GM06990 (cell line): ENCODE measurements at regions not wholly inside any gene's neighbourhood (a gene's known extent, or its start where the extent isn't known, plus 50 kb on each side); places are given as distances from the start of the nearest gene placed in this dataset.

Experiments
- DNase-seq: peaks from one replicate; pipeline ENCODE4 v3.0.0-alpha.2; 2011; ENCODE audit not compliant: insufficient read length; ENCODE audit errors: extremely low read depth
- H3K27me3 ChIP-seq: replicated peaks from 2 replicates; pipeline ENCODE4 v1.6.0; 2011; ENCODE audit warnings: low read length; ENCODE audit not compliant: control insufficient read depth, insufficient read depth
- H3K36me3 ChIP-seq: 2 replicates; pipeline ENCODE4 v1.5.1; 2011; ENCODE audit warnings: low read length; ENCODE audit not compliant: control insufficient read depth, insufficient read depth
- H3K4me3 ChIP-seq: replicated peaks from 2 replicates; pipeline ENCODE4 v1.5.1; 2011; ENCODE audit warnings: low read depth, mild to moderate bottlenecking, control low read depth, low read length
- TF ChIP-seq, protein P1 (sequence below): IDR thresholded peaks from 2 replicates; pipeline ENCODE4 v1.5.1; 2011; ENCODE audit warnings: low read length, control low read depth, mild to moderate bottlenecking, inconsistent platforms; ENCODE audit not compliant: insufficient read depth, poor library complexity, severe bottlenecking

DNA sequence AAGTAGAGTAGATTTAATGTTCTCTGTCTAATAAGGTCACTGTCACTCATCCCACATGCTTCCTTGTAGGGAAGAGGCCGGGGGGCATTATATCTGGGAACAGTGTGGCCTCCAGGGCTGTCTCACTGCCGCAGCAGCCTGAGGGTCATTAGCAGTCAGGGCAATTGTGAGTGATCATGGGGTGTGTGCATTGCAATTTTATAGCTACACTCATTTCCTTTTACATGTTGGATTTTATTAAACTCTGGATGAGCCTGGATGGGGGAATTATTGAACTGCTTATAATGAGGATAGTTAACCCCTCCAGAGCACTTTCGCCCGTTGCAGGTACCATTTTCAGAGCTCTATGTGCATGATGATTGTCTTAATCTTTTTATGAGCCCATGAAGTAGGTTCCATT lies 60.9 kb upstream of the DISP3 start:
- Histone ChIP-seq H3K36me3 (no peaks in the 10 kb centered on the region), H3K4me3 (no peak overlapping the region), H3K27me3 (0 out of 2 replicates have a peak, but pooled peaks cover 1% of the 10 kb centered on the region)
- TF ChIP-seq, protein P1, sequence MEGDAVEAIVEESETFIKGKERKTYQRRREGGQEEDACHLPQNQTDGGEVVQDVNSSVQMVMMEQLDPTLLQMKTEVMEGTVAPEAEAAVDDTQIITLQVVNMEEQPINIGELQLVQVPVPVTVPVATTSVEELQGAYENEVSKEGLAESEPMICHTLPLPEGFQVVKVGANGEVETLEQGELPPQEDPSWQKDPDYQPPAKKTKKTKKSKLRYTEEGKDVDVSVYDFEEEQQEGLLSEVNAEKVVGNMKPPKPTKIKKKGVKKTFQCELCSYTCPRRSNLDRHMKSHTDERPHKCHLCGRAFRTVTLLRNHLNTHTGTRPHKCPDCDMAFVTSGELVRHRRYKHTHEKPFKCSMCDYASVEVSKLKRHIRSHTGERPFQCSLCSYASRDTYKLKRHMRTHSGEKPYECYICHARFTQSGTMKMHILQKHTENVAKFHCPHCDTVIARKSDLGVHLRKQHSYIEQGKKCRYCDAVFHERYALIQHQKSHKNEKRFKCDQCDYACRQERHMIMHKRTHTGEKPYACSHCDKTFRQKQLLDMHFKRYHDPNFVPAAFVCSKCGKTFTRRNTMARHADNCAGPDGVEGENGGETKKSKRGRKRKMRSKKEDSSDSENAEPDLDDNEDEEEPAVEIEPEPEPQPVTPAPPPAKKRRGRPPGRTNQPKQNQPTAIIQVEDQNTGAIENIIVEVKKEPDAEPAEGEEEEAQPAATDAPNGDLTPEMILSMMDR, result no peak
- no peak for DNase-seq

DNA sequence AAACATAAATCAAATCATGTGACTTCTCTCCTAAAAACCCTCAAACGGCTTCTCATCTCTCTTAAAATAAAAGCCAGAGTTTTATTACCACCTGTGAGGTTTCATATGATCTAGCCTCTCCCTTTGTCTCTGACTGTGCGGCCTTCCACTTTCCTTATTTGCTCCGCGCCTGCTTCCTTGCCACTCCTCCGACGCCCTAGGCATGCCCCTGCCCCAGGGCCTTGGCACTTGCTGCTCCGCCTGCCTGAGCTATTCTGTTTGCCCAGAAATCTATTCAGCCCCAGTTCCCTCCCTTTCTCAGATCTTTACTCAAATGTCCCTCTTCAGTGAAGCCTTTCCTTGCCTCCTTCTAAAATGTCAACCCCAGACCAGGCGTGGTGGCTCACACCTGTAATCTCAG lies 57.5 kb upstream of the DISP3 start:
- TF ChIP-seq, protein P1, result no peak
- peaks cover 1% of the 10 kb centered on the region for H3K27me3 ChIP-seq
- no peak for DNase-seq

DNA sequence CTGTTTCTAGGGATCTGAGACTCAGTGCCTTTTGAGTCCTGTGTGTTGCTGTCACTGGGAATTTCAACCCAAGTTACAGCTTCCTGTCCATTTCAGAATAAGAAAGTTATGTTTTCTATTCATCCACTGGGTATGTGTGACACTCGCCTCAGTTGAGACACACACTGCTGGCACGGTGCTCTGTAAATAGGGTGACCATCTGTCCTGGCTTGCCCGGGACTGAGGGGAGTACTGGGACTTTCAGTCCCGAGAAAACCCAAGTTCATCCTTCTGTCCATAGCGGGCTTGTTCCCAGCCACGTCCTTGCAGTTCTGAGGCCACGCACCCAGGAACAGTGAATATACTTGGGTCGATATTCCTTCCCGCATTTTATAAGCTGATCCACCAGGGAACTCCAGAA lies 56.3 kb upstream of the DISP3 start:
- TF ChIP-seq, protein P1, result no peak
- Histone ChIP-seq H3K27me3 (peaks cover 1% of the 10 kb centered on the region), H3K4me3 (no peak overlapping the region), H3K36me3 (no peaks in the 10 kb centered on the region)
- DNase-seq, result no peak

More for the DNA sequence above, 57.5 kb upstream of the DISP3 start:
- Histone ChIP-seq H3K4me3 (no peak overlapping the region), H3K36me3 (no peaks in the 10 kb centered on the region)

DNA sequence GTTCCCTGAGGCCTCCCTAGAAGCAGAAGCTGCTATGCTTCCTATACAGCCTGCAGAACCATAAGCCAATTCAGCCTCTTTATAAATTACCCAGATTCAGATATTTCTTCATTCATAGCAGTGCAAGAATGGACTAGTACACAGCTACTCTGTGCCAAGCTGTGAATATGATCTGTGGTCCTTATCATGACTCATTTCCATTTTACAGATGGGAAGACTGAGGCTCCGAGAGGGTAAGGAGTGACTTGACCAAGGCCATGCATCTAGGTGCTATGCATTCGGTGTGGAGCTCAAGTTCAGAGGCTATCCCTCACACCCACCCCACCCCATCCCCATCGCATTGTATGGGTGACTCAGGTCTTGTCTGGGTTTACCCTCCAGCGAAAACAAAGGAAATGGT lies 52.3 kb upstream of the DISP3 start:
- no peak for DNase-seq
- Histone ChIP-seq H3K36me3 (no peaks in the 10 kb centered on the region), H3K27me3 (peaks cover 1% of the 10 kb centered on the region), H3K4me3 (no peak overlapping the region)
- TF ChIP-seq, protein P1, result no peak

DNA sequence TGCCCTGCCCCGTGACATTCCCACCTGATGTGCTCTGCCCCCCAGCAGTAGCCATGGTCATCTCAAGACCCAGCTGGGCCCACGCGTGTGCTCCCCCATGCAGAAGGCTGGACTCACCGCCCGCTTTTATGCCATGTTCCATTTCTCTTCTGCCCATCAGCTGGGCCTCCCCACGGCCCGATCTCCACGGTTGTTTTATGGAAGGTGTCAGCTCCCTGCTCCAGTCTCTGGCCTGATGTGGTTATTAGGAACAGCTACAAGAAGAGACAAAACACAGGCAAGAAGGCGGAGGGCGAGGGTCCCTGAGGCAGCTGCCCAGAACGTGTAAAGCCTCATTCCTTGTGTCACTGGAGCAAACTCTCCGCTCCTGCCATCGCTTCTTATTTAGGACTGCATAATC lies 50.2 kb upstream of the DISP3 start:
- Histone ChIP-seq H3K4me3 (no peak overlapping the region), H3K27me3 (peaks cover 1% of the 10 kb centered on the region), H3K36me3 (no peaks in the 10 kb centered on the region)
- TF ChIP-seq, protein P1, result no peak
- DNase-seq, result no peak
